ENCODE measurements at regions not wholly inside any gene's neighbourhood (a gene's known extent, or its start where the extent isn't known, plus 50 kb on each side); places are given as distances from the start of the nearest gene placed in this dataset.

DNA sequence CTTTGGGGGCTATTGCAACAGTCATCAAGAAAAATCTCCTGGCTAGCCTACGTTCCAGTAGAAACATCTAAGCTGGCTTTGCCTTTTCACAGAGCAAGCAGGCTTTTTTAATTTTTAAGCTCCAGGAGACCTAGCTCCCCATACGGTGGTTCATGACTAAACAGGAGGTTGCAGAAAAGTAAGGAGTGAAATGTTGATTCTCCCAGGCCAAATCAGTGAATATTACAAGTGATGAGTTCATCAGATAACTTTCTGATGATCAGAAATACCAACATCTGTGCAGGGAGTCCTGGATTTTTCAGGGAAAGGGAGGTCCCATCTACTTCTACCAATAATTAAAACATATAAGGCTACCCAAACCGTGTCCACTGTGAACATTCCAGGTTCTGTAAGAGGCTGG lies 477.3 kb upstream of the CELF2 start:
- ATAC-seq (ENCODE audit: low read depth) (no peak), DNase-seq (ENCODE audit: low spot score) (no peak)
- Histone ChIP-seq H3K4me3 (ENCODE audit: severe bottlenecking) (no peak overlapping the region), H3K9me3 (ENCODE audit: severe bottlenecking) (no peaks in the 10 kb centered on the region), H3K4me1 (ENCODE audit: insufficient read depth, poor library complexity, severe bottlenecking) (no peaks in the 10 kb centered on the region), H3K27me3 (ENCODE audit: insufficient read depth, poor library complexity, severe bottlenecking) (no peaks in the 10 kb centered on the region), H3K36me3 (ENCODE audit: low read depth) (no peaks in the 10 kb centered on the region), H3K27ac (ENCODE audit: poor library complexity, severe bottlenecking) (no peak overlapping the region)
- TF ChIP-seq, protein P1, sequence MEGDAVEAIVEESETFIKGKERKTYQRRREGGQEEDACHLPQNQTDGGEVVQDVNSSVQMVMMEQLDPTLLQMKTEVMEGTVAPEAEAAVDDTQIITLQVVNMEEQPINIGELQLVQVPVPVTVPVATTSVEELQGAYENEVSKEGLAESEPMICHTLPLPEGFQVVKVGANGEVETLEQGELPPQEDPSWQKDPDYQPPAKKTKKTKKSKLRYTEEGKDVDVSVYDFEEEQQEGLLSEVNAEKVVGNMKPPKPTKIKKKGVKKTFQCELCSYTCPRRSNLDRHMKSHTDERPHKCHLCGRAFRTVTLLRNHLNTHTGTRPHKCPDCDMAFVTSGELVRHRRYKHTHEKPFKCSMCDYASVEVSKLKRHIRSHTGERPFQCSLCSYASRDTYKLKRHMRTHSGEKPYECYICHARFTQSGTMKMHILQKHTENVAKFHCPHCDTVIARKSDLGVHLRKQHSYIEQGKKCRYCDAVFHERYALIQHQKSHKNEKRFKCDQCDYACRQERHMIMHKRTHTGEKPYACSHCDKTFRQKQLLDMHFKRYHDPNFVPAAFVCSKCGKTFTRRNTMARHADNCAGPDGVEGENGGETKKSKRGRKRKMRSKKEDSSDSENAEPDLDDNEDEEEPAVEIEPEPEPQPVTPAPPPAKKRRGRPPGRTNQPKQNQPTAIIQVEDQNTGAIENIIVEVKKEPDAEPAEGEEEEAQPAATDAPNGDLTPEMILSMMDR (IDR thresholded peaks at IDR 0.05; ENCODE audit: poor library complexity, severe bottlenecking), result no peak

GRCh38 chr10:10542477-10542876 lies 475.2 kb upstream of the CELF2 start:
- no peaks in the 10 kb centered on the region for H3K9me3 ChIP-seq (ENCODE audit: severe bottlenecking)
- TF ChIP-seq, protein P1 (IDR thresholded peaks at IDR 0.05; ENCODE audit: poor library complexity, severe bottlenecking), result no peak
- no peaks in the 10 kb centered on the region for H3K36me3 ChIP-seq (ENCODE audit: low read depth)

GRCh38 chr10:10544890-10545289 lies 472.8 kb upstream of the CELF2 start:
- no peak overlapping the region for H3K4me3 ChIP-seq (ENCODE audit: severe bottlenecking)
- DNase-seq (ENCODE audit: low spot score), result no peak
- H3K27ac ChIP-seq (ENCODE audit: poor library complexity, severe bottlenecking), result no peak overlapping the region
- ATAC-seq (ENCODE audit: low read depth), result no peak
- no peaks in the 10 kb centered on the region for H3K9me3 ChIP-seq (ENCODE audit: severe bottlenecking)
- no peaks in the 10 kb centered on the region for H3K4me1 ChIP-seq (ENCODE audit: insufficient read depth, poor library complexity, severe bottlenecking)
- TF ChIP-seq, protein P1 (IDR thresholded peaks at IDR 0.05; ENCODE audit: poor library complexity, severe bottlenecking), result no peak
- H3K36me3 ChIP-seq (ENCODE audit: low read depth), result no peaks in the 10 kb centered on the region
- H3K27me3 ChIP-seq (ENCODE audit: insufficient read depth, poor library complexity, severe bottlenecking), result no peaks in the 10 kb centered on the region

More at GRCh38 chr10:10542477-10542876, 475.2 kb upstream of the CELF2 start:
- Histone ChIP-seq H3K4me1 (ENCODE audit: insufficient read depth, poor library complexity, severe bottlenecking) (no peaks in the 10 kb centered on the region), H3K4me3 (ENCODE audit: severe bottlenecking) (no peak overlapping the region), H3K27ac (ENCODE audit: poor library complexity, severe bottlenecking) (no peak overlapping the region), H3K27me3 (ENCODE audit: insufficient read depth, poor library complexity, severe bottlenecking) (no peaks in the 10 kb centered on the region)
- DNase-seq (ENCODE audit: low spot score), result no peak
- no peak for ATAC-seq (ENCODE audit: low read depth)

DNA sequence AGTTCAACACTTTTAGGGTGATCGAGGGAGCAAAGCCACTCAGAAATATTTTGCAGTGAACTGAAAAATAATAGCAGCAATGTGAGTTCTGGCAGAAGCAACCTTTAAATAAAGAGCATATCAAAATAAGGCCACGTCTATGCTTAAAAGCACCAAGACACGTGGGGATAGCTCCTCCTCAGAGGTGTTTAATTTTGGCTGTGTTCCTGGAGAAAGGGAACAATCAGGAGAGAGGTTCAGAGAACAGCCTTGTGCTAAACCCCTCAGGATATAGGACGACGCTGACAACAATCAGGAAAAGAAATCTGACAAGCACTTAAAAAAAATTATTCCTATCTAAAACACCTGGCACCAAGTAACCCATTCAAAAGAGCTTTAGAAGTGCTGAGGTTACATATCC lies 471.9 kb upstream of the CELF2 start:
- TF ChIP-seq, protein P1 (IDR thresholded peaks at IDR 0.05; ENCODE audit: poor library complexity, severe bottlenecking), result no peak
- ATAC-seq (ENCODE audit: low read depth) (no peak), DNase-seq (ENCODE audit: low spot score) (no peak)
- H3K9me3 ChIP-seq (ENCODE audit: severe bottlenecking), result no peaks in the 10 kb centered on the region
- no peaks in the 10 kb centered on the region for H3K4me1 ChIP-seq (ENCODE audit: insufficient read depth, poor library complexity, severe bottlenecking)
- H3K27ac ChIP-seq (ENCODE audit: poor library complexity, severe bottlenecking), result no peak overlapping the region
- no peaks in the 10 kb centered on the region for H3K36me3 ChIP-seq (ENCODE audit: low read depth)
- H3K27me3 ChIP-seq (ENCODE audit: insufficient read depth, poor library complexity, severe bottlenecking), result no peaks in the 10 kb centered on the region
- no peak overlapping the region for H3K4me3 ChIP-seq (ENCODE audit: severe bottlenecking)

DNA sequence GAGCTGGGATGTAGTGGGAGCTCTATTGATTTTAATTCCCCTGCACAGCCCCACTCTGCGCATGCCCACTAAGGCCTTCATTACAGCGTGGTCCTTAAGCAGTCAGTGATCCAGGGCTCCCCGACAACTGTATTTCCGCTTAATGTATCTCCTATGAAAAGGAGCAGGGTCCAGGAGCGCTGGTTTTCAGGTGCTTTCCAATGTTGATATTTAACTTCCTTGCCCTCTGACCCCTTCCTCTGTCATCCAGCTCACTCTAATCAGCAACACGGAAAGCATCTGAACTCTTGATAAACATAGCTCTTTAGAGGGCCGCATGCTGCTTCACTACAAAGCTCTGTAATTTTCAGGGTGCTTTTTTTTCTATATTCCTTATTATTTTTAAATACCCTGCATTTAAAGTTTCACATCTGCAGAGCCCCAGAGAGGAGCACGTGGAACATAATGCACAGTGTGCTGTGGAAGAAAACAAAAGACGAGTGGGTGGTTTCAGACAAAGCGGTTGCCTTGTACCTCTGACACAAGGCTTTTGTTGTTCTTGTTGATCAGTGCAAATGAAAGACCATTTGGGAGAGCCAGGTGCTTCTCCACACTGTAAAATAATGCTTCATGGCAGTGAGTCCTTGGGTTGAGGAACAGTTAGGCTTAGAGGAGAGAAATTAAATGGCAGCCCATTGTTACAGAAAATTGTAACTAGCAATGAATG lies 465.9 kb upstream of the CELF2 start:
- H3K4me1 ChIP-seq (ENCODE audit: insufficient read depth, poor library complexity, severe bottlenecking), result no peaks in the 10 kb centered on the region
- TF ChIP-seq, protein P1 (IDR thresholded peaks at IDR 0.05; ENCODE audit: poor library complexity, severe bottlenecking), result no peak

More for the DNA sequence above, 465.9 kb upstream of the CELF2 start:
- Histone ChIP-seq H3K36me3 (ENCODE audit: low read depth) (no peaks in the 10 kb centered on the region), H3K4me3 (ENCODE audit: severe bottlenecking) (no peak overlapping the region), H3K27ac (ENCODE audit: poor library complexity, severe bottlenecking) (no peak overlapping the region), H3K27me3 (ENCODE audit: insufficient read depth, poor library complexity, severe bottlenecking) (no peaks in the 10 kb centered on the region), H3K9me3 (ENCODE audit: severe bottlenecking) (no peaks in the 10 kb centered on the region)
- DNase-seq (ENCODE audit: low spot score) (no peak), ATAC-seq (ENCODE audit: low read depth) (no peak)

Measured in RWPE2 (cell line).